ENCODE measurements at regions not wholly inside any gene's neighbourhood (a gene's known extent, or its start where the extent isn't known, plus 50 kb on each side); places are given as distances from the start of the nearest gene placed in this dataset.

DNA sequence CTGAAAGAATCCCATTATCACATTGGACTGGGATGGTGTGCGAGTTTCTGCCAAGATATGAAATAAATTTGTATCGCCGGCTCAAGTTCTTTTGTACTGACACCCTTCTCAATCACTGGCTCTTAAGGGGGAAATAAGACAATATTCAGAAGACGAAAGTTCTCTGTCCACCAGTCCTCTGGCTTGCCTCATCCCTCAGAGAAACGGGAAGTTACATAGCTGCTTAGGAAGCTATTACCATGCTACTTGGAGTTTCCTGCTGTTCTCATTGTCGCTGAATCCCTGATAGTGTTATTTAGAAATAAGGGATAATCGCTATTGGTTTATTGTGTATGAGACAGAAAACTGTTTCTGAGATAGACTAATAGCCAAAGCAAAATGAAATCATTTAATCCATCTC is 205.0 kb upstream of the ZNF521 start:
- TF ChIP-seq, protein P1, sequence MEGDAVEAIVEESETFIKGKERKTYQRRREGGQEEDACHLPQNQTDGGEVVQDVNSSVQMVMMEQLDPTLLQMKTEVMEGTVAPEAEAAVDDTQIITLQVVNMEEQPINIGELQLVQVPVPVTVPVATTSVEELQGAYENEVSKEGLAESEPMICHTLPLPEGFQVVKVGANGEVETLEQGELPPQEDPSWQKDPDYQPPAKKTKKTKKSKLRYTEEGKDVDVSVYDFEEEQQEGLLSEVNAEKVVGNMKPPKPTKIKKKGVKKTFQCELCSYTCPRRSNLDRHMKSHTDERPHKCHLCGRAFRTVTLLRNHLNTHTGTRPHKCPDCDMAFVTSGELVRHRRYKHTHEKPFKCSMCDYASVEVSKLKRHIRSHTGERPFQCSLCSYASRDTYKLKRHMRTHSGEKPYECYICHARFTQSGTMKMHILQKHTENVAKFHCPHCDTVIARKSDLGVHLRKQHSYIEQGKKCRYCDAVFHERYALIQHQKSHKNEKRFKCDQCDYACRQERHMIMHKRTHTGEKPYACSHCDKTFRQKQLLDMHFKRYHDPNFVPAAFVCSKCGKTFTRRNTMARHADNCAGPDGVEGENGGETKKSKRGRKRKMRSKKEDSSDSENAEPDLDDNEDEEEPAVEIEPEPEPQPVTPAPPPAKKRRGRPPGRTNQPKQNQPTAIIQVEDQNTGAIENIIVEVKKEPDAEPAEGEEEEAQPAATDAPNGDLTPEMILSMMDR (IDR thresholded peaks at IDR 0.05): no peak
- TF ChIP-seq POLR2A (IDR thresholded peaks at IDR 0.05): no peak
